NCI-H345 (cell line): ENCODE measurements at regions not wholly inside any gene's neighbourhood (a gene's known extent, or its start where the extent isn't known, plus 50 kb on each side); places are given as distances from the start of the nearest gene placed in this dataset.
"Not testable (repeated sequence)": the region's sequence is repeated elsewhere in the genome, so short reads cannot be mapped to it uniquely, and the experiment has no call there.

Experiments
- DNase-seq: peaks from one replicate; lab custom pipeline; 2025; lab: John Stamatoyannopoulos, UW

- DNase-seq, result no peak
Measured at GRCh38 chr9:115543511-115543910, 425.6 kb upstream of the TNC start.

- DNase-seq, result no peak
Measured at GRCh38 chr9:115548609-115549260, 430.8 kb upstream of the TNC start.

- DNase-seq, result no peak
Measured at GRCh38 chr9:115551396-115551795, 433.4 kb upstream of the TNC start.

GRCh38 chr9:115553060-115553773, 435.3 kb upstream of the TNC start:
- DNase-seq, result no peak

GRCh38 chr9:115556432-115556831, 438.5 kb upstream of the TNC start:
- DNase-seq, result no peak

- DNase-seq, result no peak
Measured at GRCh38 chr9:115575147-115575546, 457.2 kb upstream of the TNC start.

GRCh38 chr9:115585458-115585857, 467.5 kb upstream of the TNC start:
- not testable (repeated sequence) for DNase-seq

GRCh38 chr9:115587310-115587709, 469.4 kb upstream of the TNC start:
- DNase-seq, result no peak

- DNase-seq, result no peak
Measured at GRCh38 chr9:115590011-115590410, 472.1 kb upstream of the TNC start.

GRCh38 chr9:115591584-115591984, 473.6 kb upstream of the TNC start:
- DNase-seq, result peak; percentile 90

GRCh38 chr9:115593587-115594091, 475.7 kb upstream of the TNC start:
- DNase-seq, result peak; percentile 22

GRCh38 chr9:115594557-115594956, 476.6 kb upstream of the TNC start:
- no peak for DNase-seq

GRCh38 chr9:115596021-115596745, 478.2 kb upstream of the TNC start:
- no peak for DNase-seq

- DNase-seq, result no peak
Measured at GRCh38 chr9:115596746-115597080, 478.8 kb upstream of the TNC start.

- DNase-seq, result no peak
Measured at GRCh38 chr9:115597330-115597895, 479.5 kb upstream of the TNC start.

GRCh38 chr9:115598751-115599150, 480.8 kb upstream of the TNC start:
- no peak for DNase-seq

- no peak for DNase-seq
Measured at GRCh38 chr9:115599898-115600297, 481.9 kb upstream of the TNC start.

GRCh38 chr9:115601434-115601833, 483.5 kb upstream of the TNC start:
- no peak for DNase-seq

GRCh38 chr9:115604831-115605483, 487.0 kb upstream of the TNC start:
- no peak for DNase-seq

- no peak for DNase-seq
Measured at GRCh38 chr9:115606838-115607237, 488.9 kb upstream of the TNC start.

- DNase-seq, result no peak
Measured at GRCh38 chr9:115614326-115614999, 496.5 kb upstream of the TNC start.

GRCh38 chr9:115615000-115615401, 497.0 kb upstream of the TNC start:
- no peak for DNase-seq
